Dedifferentiated amniotic fluid mesenchymal stem cell (primary cell): ENCODE measurements at regions not wholly inside any gene's neighbourhood (a gene's known extent, or its start where the extent isn't known, plus 50 kb on each side); places are given as distances from the start of the nearest gene placed in this dataset.

ENCODE experiments used
- DNase-seq: peaks from one replicate; pipeline ENCODE4 v3.0.0-alpha.2; 2016; ENCODE audit errors: extremely low spot score

- DNase-seq: no peak
These were observed 57.5 kb downstream of the OSR1 start for GRCh38 chr2:19300961-19301360.

- no peak for DNase-seq
These were observed 58.9 kb downstream of the OSR1 start for GRCh38 chr2:19299522-19299921.

GRCh38 chr2:19299032-19299431 lies 59.4 kb downstream of the OSR1 start:
- DNase-seq: no peak

- DNase-seq: no peak
These were observed 60.7 kb downstream of the OSR1 start for GRCh38 chr2:19297716-19298115.

- no peak for DNase-seq
These were observed 62.4 kb downstream of the OSR1 start for GRCh38 chr2:19295998-19296502.

GRCh38 chr2:19292007-19292406 lies 66.4 kb downstream of the OSR1 start:
- DNase-seq: no peak

GRCh38 chr2:19288291-19288690 lies 70.1 kb downstream of the OSR1 start:
- DNase-seq: no peak

- DNase-seq: peak; percentile 31
These were observed 71.1 kb downstream of the OSR1 start for GRCh38 chr2:19287324-19287723.

GRCh38 chr2:19282305-19282704 lies 76.1 kb downstream of the OSR1 start:
- DNase-seq: no peak

GRCh38 chr2:19274439-19274838 lies 84.0 kb downstream of the OSR1 start:
- no peak for DNase-seq

GRCh38 chr2:19272941-19273470 lies 85.4 kb downstream of the OSR1 start:
- DNase-seq: no peak

- no peak for DNase-seq
These were observed 86.4 kb downstream of the OSR1 start for GRCh38 chr2:19272039-19272438.

GRCh38 chr2:19264852-19265251 lies 93.6 kb downstream of the OSR1 start:
- DNase-seq: no peak

- no peak for DNase-seq
These were observed 96.3 kb downstream of the OSR1 start for GRCh38 chr2:19262150-19262549.

GRCh38 chr2:19261061-19261460 lies 97.4 kb downstream of the OSR1 start:
- no peak for DNase-seq

- peak; percentile 70 for DNase-seq
These were observed 102.3 kb downstream of the OSR1 start for GRCh38 chr2:19256121-19256601.

- DNase-seq: no peak
These were observed 102.9 kb downstream of the OSR1 start for GRCh38 chr2:19255481-19255880.

GRCh38 chr2:19251554-19251953 lies 106.9 kb downstream of the OSR1 start:
- DNase-seq: no peak

GRCh38 chr2:19250906-19251305 lies 107.5 kb downstream of the OSR1 start:
- no peak for DNase-seq

GRCh38 chr2:19247186-19247585 lies 111.2 kb downstream of the OSR1 start:
- no peak for DNase-seq

GRCh38 chr2:19246496-19246895 lies 111.9 kb downstream of the OSR1 start:
- DNase-seq: no peak

GRCh38 chr2:19244460-19245363 lies 113.7 kb downstream of the OSR1 start:
- no peak for DNase-seq

- no peak for DNase-seq
These were observed 119.9 kb downstream of the OSR1 start for GRCh38 chr2:19238440-19239060.
